ENCODE measurements at regions not wholly inside any gene's neighbourhood (a gene's known extent, or its start where the extent isn't known, plus 50 kb on each side); places are given as distances from the start of the nearest gene placed in this dataset.

GRCh38 chr11:116498161-116498560 is 274.6 kb downstream of the BUD13 start:
- Histone ChIP-seq H3K9me2 (ENCODE audit: insufficient read depth, low read length) (no peaks in the 10 kb centered on the region), H3K4me2 (ENCODE audit: low read length) (no peak overlapping the region), H3K27me3 (ENCODE audit: insufficient read depth, low read depth, low read length) (no peaks in the 10 kb centered on the region), H2AFZ (ENCODE audit: low read depth, low read length) (no peak overlapping the region), H3F3A (ENCODE audit: insufficient read depth, low read length, poor library complexity, severe bottlenecking) (no peaks in the 10 kb centered on the region), H3K79me2 (replicated peaks; ENCODE audit: insufficient read depth, low read length) (no peaks in the 10 kb centered on the region), H3K27ac (ENCODE audit: low read length) (no peak overlapping the region), H3K9me3 (ENCODE audit: low read length) (no peaks in the 10 kb centered on the region), H3K9ac (ENCODE audit: low read length) (no peak overlapping the region), H3K36me3 (ENCODE audit: insufficient read depth, low read length) (no peaks in the 10 kb centered on the region), H3K4me3 (ENCODE audit: low read length) (no peak overlapping the region), H4K20me1 (ENCODE audit: insufficient read depth) (no peaks in the 10 kb centered on the region)
- no peak for TF ChIP-seq REST (IDR thresholded peaks at IDR 0.05; ENCODE audit: borderline replicate concordance)
- TF ChIP-seq EP300 (conservative IDR thresholded peaks at IDR 0.05; ENCODE audit: poor library complexity, severe bottlenecking): no peak
- TF ChIP-seq POLR2AphosphoS5 (IDR thresholded peaks at IDR 0.05): no peak
- TF ChIP-seq RAD21 (conservative IDR thresholded peaks at IDR 0.05): no peak
- TF ChIP-seq MXI1 (conservative IDR thresholded peaks at IDR 0.05; ENCODE audit: poor library complexity, severe bottlenecking): no peak
- TF ChIP-seq CTCF (IDR thresholded peaks at IDR 0.05; ENCODE audit: poor library complexity, severe bottlenecking): no peak
- TF ChIP-seq EZH2 (IDR thresholded peaks at IDR 0.05; ENCODE audit: borderline replicate concordance, insufficient read depth, low read length, poor library complexity, severe bottlenecking): no peak
- TF ChIP-seq TAF1 (IDR thresholded peaks at IDR 0.05; ENCODE audit: low read depth): no peak
- no peak for TF ChIP-seq SMC3 (conservative IDR thresholded peaks at IDR 0.05; ENCODE audit: poor library complexity)

DNA sequence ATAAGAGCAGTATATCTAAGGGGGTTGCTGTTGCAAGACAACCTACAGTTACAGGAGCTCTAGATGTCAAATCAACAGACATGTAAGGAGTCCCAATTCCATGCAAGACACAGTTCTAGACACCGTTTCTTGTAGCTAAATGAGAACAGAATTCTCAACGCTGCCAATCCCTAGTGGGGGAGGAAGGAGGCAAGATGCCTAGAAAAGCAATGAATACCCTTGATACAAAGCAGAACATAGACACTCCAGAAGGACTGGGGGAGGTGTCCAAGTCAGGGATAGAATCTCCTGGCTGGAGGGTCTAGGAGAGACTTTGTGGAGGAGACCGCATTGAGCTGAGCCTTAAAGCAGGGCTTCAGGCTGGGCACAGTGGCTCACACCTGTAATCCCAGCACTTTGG is 280.2 kb downstream of the BUD13 start:
- no peak overlapping the region for H3K4me2 ChIP-seq (ENCODE audit: low read length)
- no peak overlapping the region for H2AFZ ChIP-seq (ENCODE audit: low read depth, low read length)
- H3K36me3 ChIP-seq (ENCODE audit: insufficient read depth, low read length): no peaks in the 10 kb centered on the region
- H3K27ac ChIP-seq (ENCODE audit: low read length): no peak overlapping the region
- no peaks in the 10 kb centered on the region for H4K20me1 ChIP-seq (ENCODE audit: insufficient read depth)
- H3K4me3 ChIP-seq (ENCODE audit: low read length): no peak overlapping the region
- H3K9me2 ChIP-seq (ENCODE audit: insufficient read depth, low read length): no peaks in the 10 kb centered on the region
- H3K79me2 ChIP-seq (replicated peaks; ENCODE audit: insufficient read depth, low read length): no peaks in the 10 kb centered on the region
- H3K27me3 ChIP-seq (ENCODE audit: insufficient read depth, low read depth, low read length): no peaks in the 10 kb centered on the region
- no peaks in the 10 kb centered on the region for H3K9me3 ChIP-seq (ENCODE audit: low read length)
- H3F3A ChIP-seq (ENCODE audit: insufficient read depth, low read length, poor library complexity, severe bottlenecking): no peaks in the 10 kb centered on the region
- H3K9ac ChIP-seq (ENCODE audit: low read length): no peak overlapping the region
- TF ChIP-seq MXI1 (conservative IDR thresholded peaks at IDR 0.05; ENCODE audit: poor library complexity, severe bottlenecking) (no peak), POLR2AphosphoS5 (IDR thresholded peaks at IDR 0.05) (no peak), EP300 (conservative IDR thresholded peaks at IDR 0.05; ENCODE audit: poor library complexity, severe bottlenecking) (no peak), REST (IDR thresholded peaks at IDR 0.05; ENCODE audit: borderline replicate concordance) (no peak), EZH2 (IDR thresholded peaks at IDR 0.05; ENCODE audit: borderline replicate concordance, insufficient read depth, low read length, poor library complexity, severe bottlenecking) (no peak), SMC3 (conservative IDR thresholded peaks at IDR 0.05; ENCODE audit: poor library complexity) (no peak), CTCF (IDR thresholded peaks at IDR 0.05; ENCODE audit: poor library complexity, severe bottlenecking) (no peak), TAF1 (IDR thresholded peaks at IDR 0.05; ENCODE audit: low read depth) (no peak), RAD21 (conservative IDR thresholded peaks at IDR 0.05) (no peak)

Data from neural cell (in vitro differentiated cells).